ENCODE measurements at regions not wholly inside any gene's neighbourhood (a gene's known extent, or its start where the extent isn't known, plus 50 kb on each side); places are given as distances from the start of the nearest gene placed in this dataset.

- TF ChIP-seq GATA2 (IDR thresholded peaks at IDR 0.05; ENCODE audit: low read depth, low read length) (peak; percentile 42; the same call in 1 of the 2 replicates), GATA3 (IDR thresholded peaks at IDR 0.05; ENCODE audit: low read depth, low read length) (no peak)
These were observed 53.7 kb upstream of the BOD1 start for GRCh38 chr5:173670130-173670651.
